ENCODE measurements at regions not wholly inside any gene's neighbourhood (a gene's known extent, or its start where the extent isn't known, plus 50 kb on each side); places are given as distances from the start of the nearest gene placed in this dataset.

- DNase-seq (ENCODE audit: low read depth in 2 of 2) = no peak
Observed at GRCh38 chr9:12085399-12085798, 607.8 kb upstream of the TYRP1 start.

GRCh38 chr9:12091865-12092527 lies 601.2 kb upstream of the TYRP1 start:
- no peak for DNase-seq (ENCODE audit: low read depth in 2 of 2)

GRCh38 chr9:12094046-12094445 lies 599.1 kb upstream of the TYRP1 start:
- no peak for DNase-seq (ENCODE audit: low read depth in 2 of 2)

GRCh38 chr9:12095931-12096330 lies 597.3 kb upstream of the TYRP1 start:
- DNase-seq (ENCODE audit: low read depth in 2 of 2) = no peak

- no peak for DNase-seq (ENCODE audit: low read depth in 2 of 2)
Observed at GRCh38 chr9:12133416-12133815, 559.8 kb upstream of the TYRP1 start.

GRCh38 chr9:12141422-12141821 lies 551.8 kb upstream of the TYRP1 start:
- no peak for DNase-seq (ENCODE audit: low read depth in 2 of 2)

GRCh38 chr9:12155401-12156134 lies 537.6 kb upstream of the TYRP1 start:
- DNase-seq (ENCODE audit: low read depth in 2 of 2) = no peak

GRCh38 chr9:12162181-12162815 lies 530.9 kb upstream of the TYRP1 start:
- DNase-seq (ENCODE audit: low read depth in 2 of 2) = no peak

GRCh38 chr9:12163723-12164458 lies 529.3 kb upstream of the TYRP1 start:
- DNase-seq (ENCODE audit: low read depth in 2 of 2) = no peak

- no peak for DNase-seq (ENCODE audit: low read depth in 2 of 2)
Observed at GRCh38 chr9:12166518-12166917, 526.7 kb upstream of the TYRP1 start.

GRCh38 chr9:12170456-12170855 lies 522.7 kb upstream of the TYRP1 start:
- DNase-seq (ENCODE audit: low read depth in 2 of 2) = no peak

- DNase-seq (ENCODE audit: low read depth in 2 of 2) = no peak
Observed at GRCh38 chr9:12178634-12179033, 514.6 kb upstream of the TYRP1 start.

GRCh38 chr9:12182806-12183205 lies 510.4 kb upstream of the TYRP1 start:
- no peak for DNase-seq (ENCODE audit: low read depth in 2 of 2)

GRCh38 chr9:12183321-12183720 lies 509.9 kb upstream of the TYRP1 start:
- no peak for DNase-seq (ENCODE audit: low read depth in 2 of 2)

GRCh38 chr9:12185856-12186255 lies 507.3 kb upstream of the TYRP1 start:
- no peak for DNase-seq (ENCODE audit: low read depth in 2 of 2)

- no peak for DNase-seq (ENCODE audit: low read depth in 2 of 2)
Observed at GRCh38 chr9:12191630-12192029, 501.6 kb upstream of the TYRP1 start.

GRCh38 chr9:12194731-12195130 lies 498.5 kb upstream of the TYRP1 start:
- DNase-seq (ENCODE audit: low read depth in 2 of 2) = no peak

- DNase-seq (ENCODE audit: low read depth in 2 of 2) = no peak
Observed at GRCh38 chr9:12195456-12195855, 497.7 kb upstream of the TYRP1 start.

GRCh38 chr9:12204512-12204911 lies 488.7 kb upstream of the TYRP1 start:
- DNase-seq (ENCODE audit: low read depth in 2 of 2) = no peak

- DNase-seq (ENCODE audit: low read depth in 2 of 2) = no peak
Observed at GRCh38 chr9:12212860-12213259, 480.3 kb upstream of the TYRP1 start.

GRCh38 chr9:12221470-12221869 lies 471.7 kb upstream of the TYRP1 start:
- no peak for DNase-seq (ENCODE audit: low read depth in 2 of 2)

GRCh38 chr9:12224449-12224848 lies 468.7 kb upstream of the TYRP1 start:
- DNase-seq (ENCODE audit: low read depth in 2 of 2) = no peak

All from lung microvascular endothelial cell (primary cell).